GM21381 (cell line): ENCODE measurements at regions not wholly inside any gene's neighbourhood (a gene's known extent, or its start where the extent isn't known, plus 50 kb on each side); places are given as distances from the start of the nearest gene placed in this dataset.
A peak's percentile ranks its signal among the peaks of the same experiment; 100 is the strongest.

Experiments used
- ATAC-seq: cut with Tn5 transposase; IDR thresholded peaks from one replicate; pipeline ENCODE4 v1.9.1; 2021; ENCODE audit warnings: mild to moderate bottlenecking, moderate library complexity; ENCODE audit not compliant: unreplicated experiment

- ATAC-seq = no peak
Measured at GRCh38 chr3:144287001-144287400, 315.4 kb downstream of the DIPK2A start.

GRCh38 chr3:144289057-144289456, 317.4 kb downstream of the DIPK2A start:
- ATAC-seq = no peak

- ATAC-seq = peak; percentile 79
Measured at GRCh38 chr3:144294659-144295538, 323.3 kb downstream of the DIPK2A start.

GRCh38 chr3:144295613-144296012, 324.0 kb downstream of the DIPK2A start:
- ATAC-seq = no peak

GRCh38 chr3:144296808-144297207, 325.2 kb downstream of the DIPK2A start:
- ATAC-seq = peak; percentile 42

- no peak for ATAC-seq
Measured at GRCh38 chr3:144301863-144302262, 330.2 kb downstream of the DIPK2A start.

- ATAC-seq = no peak
Measured at GRCh38 chr3:144307951-144308350, 336.3 kb downstream of the DIPK2A start.

- ATAC-seq = no peak
Measured at GRCh38 chr3:144308396-144308795, 336.8 kb downstream of the DIPK2A start.

GRCh38 chr3:144312702-144313101, 341.1 kb downstream of the DIPK2A start:
- ATAC-seq = no peak

GRCh38 chr3:144314946-144315345, 343.3 kb downstream of the DIPK2A start:
- ATAC-seq = no peak

GRCh38 chr3:144317961-144318360, 346.3 kb downstream of the DIPK2A start:
- ATAC-seq = no peak

- no peak for ATAC-seq
Measured at GRCh38 chr3:144324076-144324475, 352.5 kb downstream of the DIPK2A start.

GRCh38 chr3:144332868-144333267, 361.2 kb downstream of the DIPK2A start:
- ATAC-seq = no peak

- ATAC-seq = no peak
Measured at GRCh38 chr3:144341471-144341870, 369.8 kb downstream of the DIPK2A start.

- ATAC-seq = no peak
Measured at GRCh38 chr3:144343343-144343742, 371.7 kb downstream of the DIPK2A start.

- ATAC-seq = no peak
Measured at GRCh38 chr3:144343777-144344176, 372.2 kb downstream of the DIPK2A start.

- no peak for ATAC-seq
Measured at GRCh38 chr3:144344925-144345548, 373.4 kb downstream of the DIPK2A start.

GRCh38 chr3:144350125-144350524, 378.5 kb downstream of the DIPK2A start:
- no peak for ATAC-seq

GRCh38 chr3:144351011-144351410, 379.4 kb downstream of the DIPK2A start:
- ATAC-seq = no peak

GRCh38 chr3:144351773-144352365, 380.2 kb downstream of the DIPK2A start:
- no peak for ATAC-seq

GRCh38 chr3:144358191-144358590, 386.6 kb downstream of the DIPK2A start:
- no peak for ATAC-seq

GRCh38 chr3:144361002-144361401, 389.4 kb downstream of the DIPK2A start:
- no peak for ATAC-seq
